ENCODE measurements at regions not wholly inside any gene's neighbourhood (a gene's known extent, or its start where the extent isn't known, plus 50 kb on each side); places are given as distances from the start of the nearest gene placed in this dataset.

GRCh38 chr12:60043236-60043635 is 447.4 kb downstream of the SLC16A7 start:
- TF ChIP-seq, protein P1, sequence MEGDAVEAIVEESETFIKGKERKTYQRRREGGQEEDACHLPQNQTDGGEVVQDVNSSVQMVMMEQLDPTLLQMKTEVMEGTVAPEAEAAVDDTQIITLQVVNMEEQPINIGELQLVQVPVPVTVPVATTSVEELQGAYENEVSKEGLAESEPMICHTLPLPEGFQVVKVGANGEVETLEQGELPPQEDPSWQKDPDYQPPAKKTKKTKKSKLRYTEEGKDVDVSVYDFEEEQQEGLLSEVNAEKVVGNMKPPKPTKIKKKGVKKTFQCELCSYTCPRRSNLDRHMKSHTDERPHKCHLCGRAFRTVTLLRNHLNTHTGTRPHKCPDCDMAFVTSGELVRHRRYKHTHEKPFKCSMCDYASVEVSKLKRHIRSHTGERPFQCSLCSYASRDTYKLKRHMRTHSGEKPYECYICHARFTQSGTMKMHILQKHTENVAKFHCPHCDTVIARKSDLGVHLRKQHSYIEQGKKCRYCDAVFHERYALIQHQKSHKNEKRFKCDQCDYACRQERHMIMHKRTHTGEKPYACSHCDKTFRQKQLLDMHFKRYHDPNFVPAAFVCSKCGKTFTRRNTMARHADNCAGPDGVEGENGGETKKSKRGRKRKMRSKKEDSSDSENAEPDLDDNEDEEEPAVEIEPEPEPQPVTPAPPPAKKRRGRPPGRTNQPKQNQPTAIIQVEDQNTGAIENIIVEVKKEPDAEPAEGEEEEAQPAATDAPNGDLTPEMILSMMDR (IDR thresholded peaks at IDR 0.05), result no peak
- TF ChIP-seq EZH2 (IDR thresholded peaks at IDR 0.05), result no peak
